Left forelimb (tissue), 1 donor: ENCODE measurements at regions not wholly inside any gene's neighbourhood (a gene's known extent, or its start where the extent isn't known, plus 50 kb on each side); places are given as distances from the start of the nearest gene placed in this dataset.
"Not testable (repeated sequence)": the region's sequence is repeated elsewhere in the genome, so short reads cannot be mapped to it uniquely, and the experiment has no call there.

Experiments
- DNase-seq: peaks from one replicate; pipeline ENCODE4 v3.0.0-alpha.2; 2018; ENCODE audit warnings: low spot score

GRCh38 chr6:144776031-144776819 lies 491.1 kb downstream of the UTRN start:
- DNase-seq = no peak

DNA sequence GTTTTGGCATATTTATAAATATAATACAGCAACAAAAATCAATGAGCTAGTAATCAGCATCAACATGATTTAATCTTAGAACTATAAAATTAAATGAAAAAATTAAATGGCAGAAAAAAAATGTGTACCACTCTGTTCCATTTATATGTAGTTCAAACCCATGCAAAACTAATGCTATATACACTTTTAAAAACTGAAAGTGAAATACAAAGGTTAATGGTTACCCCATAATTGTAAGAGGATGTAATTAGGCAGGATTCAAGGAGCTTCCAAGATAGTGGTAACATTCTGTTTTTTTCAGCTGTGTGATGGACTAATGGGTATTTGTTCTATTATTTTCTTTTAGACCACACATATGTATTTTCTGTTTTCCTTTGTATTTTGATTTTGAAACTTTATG lies 492.1 kb downstream of the UTRN start:
- DNase-seq = no peak

GRCh38 chr6:144778056-144778455 lies 492.9 kb downstream of the UTRN start:
- no peak for DNase-seq

- no peak for DNase-seq
Measured at GRCh38 chr6:144778773-144779492, 493.8 kb downstream of the UTRN start.

GRCh38 chr6:144781836-144782235 lies 496.7 kb downstream of the UTRN start:
- DNase-seq = no peak

GRCh38 chr6:144782634-144783033 lies 497.5 kb downstream of the UTRN start:
- no peak for DNase-seq

- no peak for DNase-seq
Measured at GRCh38 chr6:144785056-144785455, 499.9 kb downstream of the UTRN start.

DNA sequence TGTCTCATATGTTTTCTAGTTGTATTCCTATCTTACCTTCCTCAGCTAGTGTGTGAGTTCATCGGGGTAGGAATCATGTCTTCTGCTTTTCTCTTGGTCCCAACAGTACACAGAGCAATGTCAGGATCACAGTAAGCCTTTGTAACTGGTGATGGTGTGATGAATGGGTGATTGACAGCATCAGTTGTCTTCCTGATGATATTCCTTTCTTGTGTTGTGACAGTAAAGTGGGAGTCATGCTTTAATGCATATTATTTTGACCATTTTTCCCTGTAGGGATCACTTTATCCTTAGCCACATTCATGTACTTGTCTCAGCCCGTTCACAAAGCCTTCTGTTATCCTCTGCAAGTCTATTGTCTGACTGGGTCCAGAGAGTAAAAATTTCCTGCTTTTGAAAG lies 501.7 kb downstream of the UTRN start:
- no peak for DNase-seq

DNA sequence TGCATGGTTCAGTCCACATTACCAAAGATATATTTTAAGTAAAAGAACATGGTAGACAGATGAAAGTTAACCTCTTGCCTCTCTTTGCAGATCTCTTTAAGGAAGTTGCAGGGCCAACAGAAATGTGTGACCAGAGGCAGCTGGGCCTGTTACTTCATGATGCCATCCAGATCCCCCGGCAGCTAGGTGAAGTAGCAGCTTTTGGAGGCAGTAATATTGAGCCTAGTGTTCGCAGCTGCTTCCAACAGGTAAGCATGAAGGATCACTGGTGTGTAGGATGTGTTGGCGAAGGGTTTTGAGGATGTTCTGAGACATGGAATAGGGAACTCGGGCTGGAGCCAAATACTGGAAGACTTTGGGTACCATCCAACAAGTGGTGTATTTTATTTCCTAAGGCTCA lies 508.6 kb downstream of the UTRN start:
- DNase-seq = no peak

DNA sequence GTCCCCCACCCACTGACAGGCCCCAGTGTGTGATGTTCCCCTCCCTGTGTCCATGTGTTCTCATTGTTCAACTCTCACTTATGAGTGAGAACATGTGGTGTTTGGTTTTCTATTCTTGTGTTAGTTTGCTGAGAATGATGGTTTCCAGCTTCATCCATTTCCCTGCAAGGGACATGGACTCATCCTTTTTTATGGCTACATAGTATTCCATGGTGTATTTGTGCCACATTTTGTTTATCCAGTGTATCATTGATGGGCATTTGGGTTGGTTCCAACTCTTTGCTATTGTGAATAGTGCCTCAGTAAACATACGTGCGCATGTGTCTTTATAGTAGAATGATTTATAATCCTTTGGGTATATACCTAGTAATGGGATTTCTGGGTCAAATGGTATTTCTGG lies 509.9 kb downstream of the UTRN start:
- not testable (repeated sequence) for DNase-seq

GRCh38 chr6:144796070-144796469 lies 510.9 kb downstream of the UTRN start:
- DNase-seq = no peak

- no peak for DNase-seq
Measured at GRCh38 chr6:144797881-144798589, 512.9 kb downstream of the UTRN start.

GRCh38 chr6:144804246-144804790 lies 519.2 kb downstream of the UTRN start:
- no peak for DNase-seq

- DNase-seq = no peak
Measured at GRCh38 chr6:144805049-144805448, 519.9 kb downstream of the UTRN start.

DNA sequence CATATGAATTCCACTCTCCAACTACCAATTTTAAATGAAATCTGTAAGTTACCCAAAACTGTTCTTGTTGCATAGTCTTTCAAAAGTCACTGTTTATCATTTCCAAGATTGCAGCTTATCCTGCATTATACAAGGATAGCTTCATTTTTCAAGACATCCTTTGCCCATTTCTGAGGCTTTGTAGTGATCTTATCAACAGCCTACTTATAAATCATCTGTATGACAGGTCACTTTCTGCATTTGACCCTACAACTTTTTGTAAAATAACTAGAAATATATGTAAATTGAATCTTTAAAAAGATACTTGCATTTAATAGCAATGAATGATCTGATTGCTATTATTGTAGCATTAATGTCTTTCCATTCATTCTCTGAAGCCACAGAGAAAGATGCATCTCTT lies 521.1 kb downstream of the UTRN start:
- no peak for DNase-seq

GRCh38 chr6:144809120-144809519 lies 524.0 kb downstream of the UTRN start:
- no peak for DNase-seq

DNA sequence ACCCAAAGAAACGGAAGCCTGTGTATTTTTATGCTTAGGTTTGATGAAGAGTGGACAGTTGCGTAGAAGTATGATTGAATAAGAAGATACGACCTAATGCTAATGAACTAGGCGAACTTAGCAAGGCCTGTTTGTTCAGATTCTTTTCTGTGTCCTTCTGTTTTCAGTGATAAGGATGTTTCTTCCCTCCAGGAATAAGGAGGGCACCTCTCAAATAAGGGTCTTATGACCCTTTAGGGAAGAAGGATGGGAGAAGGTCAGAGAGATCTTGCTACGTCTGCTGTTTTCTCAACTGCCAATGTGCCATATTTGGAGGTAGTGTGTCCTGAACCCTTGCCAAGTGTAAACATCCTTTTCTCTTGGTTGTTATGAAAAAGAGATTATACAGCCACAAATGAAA lies 524.8 kb downstream of the UTRN start:
- no peak for DNase-seq

- DNase-seq = no peak
Measured at GRCh38 chr6:144811140-144811539, 526.0 kb downstream of the UTRN start.

DNA sequence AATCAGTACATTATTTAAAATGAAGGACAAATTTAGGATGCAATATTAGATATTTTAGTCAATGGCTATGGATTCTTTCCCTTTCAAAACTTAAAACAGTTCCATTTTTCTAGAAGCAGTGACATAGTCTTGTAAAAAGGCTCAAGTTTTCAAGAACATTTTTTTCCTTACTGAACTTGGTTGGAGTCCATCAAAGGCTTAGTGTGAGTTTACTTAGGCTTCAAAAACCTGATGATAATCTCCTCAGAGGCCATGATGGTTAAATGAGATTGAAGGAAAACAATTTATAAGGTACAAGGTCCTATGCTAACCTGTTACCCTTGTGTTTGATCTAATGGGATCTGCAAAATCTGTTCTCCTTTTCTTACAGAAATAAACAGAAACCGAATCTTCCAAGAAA lies 531.8 kb downstream of the UTRN start:
- DNase-seq = no peak

DNA sequence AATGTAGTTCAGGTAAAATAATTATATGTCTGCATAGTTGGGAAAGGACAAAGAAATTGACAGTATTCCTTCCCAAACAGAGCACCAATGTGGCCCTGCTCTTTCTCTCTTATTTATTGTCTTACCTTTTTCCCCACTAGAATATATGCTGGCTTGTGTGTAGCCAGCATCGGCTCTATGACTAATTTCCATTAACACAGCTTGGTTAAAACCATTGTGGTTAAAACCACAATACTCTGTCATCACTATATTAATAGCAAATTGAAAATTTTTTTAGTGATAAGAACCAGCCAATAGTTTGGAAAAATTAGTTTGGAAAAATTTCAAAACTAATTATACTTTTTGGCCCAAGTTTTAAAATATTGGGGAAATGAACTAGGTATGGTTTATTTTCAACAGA lies 535.1 kb downstream of the UTRN start:
- no peak for DNase-seq

GRCh38 chr6:144823131-144823530 lies 538.0 kb downstream of the UTRN start:
- DNase-seq = no peak

DNA sequence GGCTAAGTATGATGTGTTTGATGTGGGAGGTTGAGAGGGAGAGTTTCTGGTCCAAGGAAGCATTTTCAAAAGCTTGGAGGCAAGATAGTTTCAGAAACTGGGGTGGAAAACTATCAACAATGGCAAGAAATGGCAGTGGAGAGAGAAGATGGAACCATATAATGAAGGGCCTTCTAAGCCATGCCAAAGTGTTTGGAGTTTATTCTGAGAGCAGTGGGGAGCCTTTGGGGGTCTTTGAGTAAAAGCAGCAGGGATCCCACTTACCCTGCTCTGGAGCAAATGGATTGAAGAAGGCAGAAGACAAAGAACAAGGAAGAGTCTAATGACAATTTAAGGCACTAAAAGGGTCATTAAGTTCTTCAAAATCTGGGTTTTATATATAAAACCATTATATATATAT lies 538.9 kb downstream of the UTRN start:
- no peak for DNase-seq
